Esophagus squamous epithelium (tissue), 4 donors: ENCODE measurements at regions not wholly inside any gene's neighbourhood (a gene's known extent, or its start where the extent isn't known, plus 50 kb on each side); places are given as distances from the start of the nearest gene placed in this dataset.

ENCODE experiments used
- CTCF ChIP-seq, 6 experiments: fragments of 450-650 bp in 4 of 6; fragments of 200-600 bp in 2 of 6; sonication (generic) in 2 of 6; IDR thresholded peaks; one replicate each; pipeline ENCODE4 v1.5.1; 2016 to 2019; ENCODE audit warnings: antibody characterized with exemption in 6 of 6, mild to moderate bottlenecking in 4 of 6, moderate library complexity in 4 of 6
- POLR2A ChIP-seq, 4 donors: fragments of 450-650 bp; IDR thresholded peaks; one replicate each; pipeline ENCODE4 v1.6.1; 2017; ENCODE audit warnings: antibody characterized with exemption in 4 of 4, mild to moderate bottlenecking in 4 of 4, moderate library complexity in 3 of 4

- TF ChIP-seq CTCF (IDR thresholded peaks at IDR 0.05) (no peak), POLR2A (IDR thresholded peaks at IDR 0.05) (no peak)
These were observed 137.2 kb upstream of the CELF4 start for GRCh38 chr18:37702841-37703240.
